OCI-LY7 (cell line): ENCODE measurements at regions not wholly inside any gene's neighbourhood (a gene's known extent, or its start where the extent isn't known, plus 50 kb on each side); places are given as distances from the start of the nearest gene placed in this dataset.

Experiments used
- BruUV-seq: library from RNA; stranded (reverse); fragments of 400-500 nt; replicated peaks from 2 replicates; lab custom pipeline; 2021; lab: Mats Ljungman, UMichigan
- CTCF ChIA-PET: fragments of 300-600 bp; sonication (Branson Sonifier 250); formaldehyde crosslinking; loops from one replicate; lab custom pipeline; 2022; ENCODE audit warnings: antibody characterized with exemption; ENCODE audit not compliant: unreplicated experiment; lab: Charles Lee
- POLR2A ChIA-PET: fragments of 300-600 bp; sonication (Branson Sonifier 250); formaldehyde crosslinking; loops from one replicate; lab custom pipeline; 2022; ENCODE audit warnings: antibody characterized with exemption; lab: Charles Lee
- DNase-seq: peaks from one replicate; pipeline ENCODE4 v3.0.0-alpha.2; 2015; ENCODE audit warnings: low spot score
- H2AFZ ChIP-seq: fragments of 200-600 bp; sonication (generic), shearing (Covaris generic); 2 replicates; pipeline ENCODE4 v1.6.1; 2014; ENCODE audit warnings: mild to moderate bottlenecking, antibody characterized with exemption, low read length, moderate library complexity
- H3K27ac ChIP-seq: fragments of 200-600 bp; sonication (generic); 2 replicates; pipeline ENCODE4 v1.5.1; 2014; ENCODE audit warnings: mixed run types, low read depth, mild to moderate bottlenecking, moderate library complexity, low read length, inconsistent platforms; ENCODE audit not compliant: poor library complexity, severe bottlenecking
- H3K36me3 ChIP-seq: fragments of 200-600 bp; sonication (generic); 2 replicates; pipeline ENCODE4 v1.6.1; 2014; ENCODE audit warnings: mild to moderate bottlenecking, antibody characterized with exemption, low read length, moderate library complexity, mixed read lengths; ENCODE audit not compliant: insufficient read depth
- H3K4me1 ChIP-seq: fragments of 200-600 bp; sonication (generic); 2 replicates; pipeline ENCODE4 v1.5.1; 2014; ENCODE audit warnings: mild to moderate bottlenecking, low read length; ENCODE audit not compliant: insufficient read depth, poor library complexity, severe bottlenecking
- H3K4me2 ChIP-seq: fragments of 200-600 bp; sonication (generic); 2 replicates; pipeline ENCODE4 v1.6.1; 2014; ENCODE audit warnings: mild to moderate bottlenecking, low read length
- H3K4me3 ChIP-seq: fragments of 200-600 bp; sonication (generic); 2 replicates; pipeline ENCODE4 v1.5.1; 2014; ENCODE audit warnings: mild to moderate bottlenecking, low read depth, low read length; ENCODE audit not compliant: poor library complexity, severe bottlenecking
- H3K79me2 ChIP-seq: fragments of 200-600 bp; sonication (generic); 2 replicates; pipeline ENCODE4 v1.6.1; 2016; ENCODE audit warnings: low read depth, mild to moderate bottlenecking, low read length, moderate library complexity, mixed read lengths; ENCODE audit not compliant: insufficient read depth
- H3K9me2 ChIP-seq: fragments of 200-600 bp; sonication (generic); 2 replicates; pipeline ENCODE4 v1.6.1; 2016; ENCODE audit warnings: mild to moderate bottlenecking, low read length, mixed read lengths; ENCODE audit not compliant: insufficient read depth
- H3K9me3 ChIP-seq: fragments of 200-600 bp; sonication (generic); 2 replicates; pipeline ENCODE4 v1.6.1; 2014; ENCODE audit warnings: mild to moderate bottlenecking, mixed run types, low read length, mixed read lengths
- H4K20me1 ChIP-seq: fragments of 200-600 bp; sonication (generic); 2 replicates; pipeline ENCODE4 v1.6.1; 2014; ENCODE audit warnings: mild to moderate bottlenecking, antibody characterized with exemption, low read length, moderate library complexity, mixed read lengths; ENCODE audit not compliant: insufficient read depth
- EZH2phosphoT487 ChIP-seq: fragments of 200-600 bp; sonication (generic); IDR thresholded peaks from 2 replicates; pipeline ENCODE4 v1.6.1; 2018; ENCODE audit warnings: low read depth, borderline replicate concordance, mild to moderate bottlenecking, mixed run types, antibody characterized with exemption, low read length, moderate library complexity, mixed read lengths
- intact Hi-C: fragments of 100-400 bp; cut with micrococcal nuclease; formaldehyde crosslinking; loops from one replicate; pipeline ENCODE4 v1.10.0; 2022; ENCODE audit not compliant: unreplicated experiment
- TF ChIP-seq, protein P1 (sequence below): fragments of 200-600 bp; sonication (generic); conservative IDR thresholded peaks from 2 replicates; pipeline ENCODE4 v1.5.1; 2014; ENCODE audit warnings: mild to moderate bottlenecking, antibody characterized with exemption, low read length, moderate library complexity, mixed read lengths

DNA sequence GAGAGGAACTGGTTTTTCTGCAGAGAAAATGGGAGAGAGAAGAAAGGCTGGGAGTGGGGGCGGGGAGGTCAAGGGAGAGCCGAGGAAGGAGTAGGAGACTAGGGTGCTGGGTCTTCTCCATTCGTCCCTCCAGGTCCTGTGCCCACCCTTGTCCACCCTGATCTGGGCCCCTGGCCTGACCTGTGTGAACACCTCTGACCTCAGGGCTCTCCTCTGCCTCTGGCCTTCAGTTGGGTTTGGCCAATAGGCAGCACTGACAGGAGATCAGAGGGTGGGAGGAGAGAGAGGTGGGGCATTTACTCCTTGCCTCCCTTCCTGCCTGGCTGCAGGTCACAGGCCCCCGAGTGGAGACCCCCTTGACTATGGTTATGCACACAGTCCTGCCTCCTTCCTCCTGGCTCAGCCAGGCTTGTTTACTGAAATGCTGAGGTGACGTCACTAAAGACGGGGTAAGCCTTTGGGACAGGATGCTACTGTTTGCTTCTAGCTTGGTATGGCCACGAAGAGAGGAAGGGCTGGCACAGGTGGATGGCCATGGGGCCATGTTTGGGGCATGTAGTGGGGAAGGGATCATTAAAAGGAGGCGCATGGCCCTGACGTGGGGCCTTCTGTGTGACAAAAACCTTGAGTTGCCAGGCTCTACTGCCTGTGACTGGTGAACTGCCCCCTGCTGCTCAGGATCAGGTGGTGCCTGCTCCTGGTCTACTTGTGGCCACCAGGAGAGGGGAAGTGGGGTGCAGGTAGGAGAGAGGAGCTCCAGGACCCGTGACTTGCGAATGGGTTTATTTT lies 248.7 kb upstream of the CSF3R start:
- BruUV-seq, result no TSS peak
- no peaks in the 10 kb centered on the region for H3K9me2 ChIP-seq
- DNase-seq, result no peak
- no peak overlapping the region for H3K27ac ChIP-seq
- H3K4me3 ChIP-seq, result no peak overlapping the region
- H3K79me2 ChIP-seq, result no peaks in the 10 kb centered on the region
- ChIA-PET CTCF (no interaction called here), POLR2A (interaction anchor here (1.1 kb wide), 1 partner anchor 18 kb away, joined by 3 read pairs; no protein-coding TSS in a partner anchor)
- no peak overlapping the region for H2AFZ ChIP-seq
- H4K20me1 ChIP-seq, result no peaks in the 10 kb centered on the region
- no peak overlapping the region for H3K4me2 ChIP-seq
- no peaks in the 10 kb centered on the region for H3K4me1 ChIP-seq
- intact Hi-C loops, result no loop called here
- no peak for TF ChIP-seq EZH2phosphoT487
- TF ChIP-seq, protein P1, sequence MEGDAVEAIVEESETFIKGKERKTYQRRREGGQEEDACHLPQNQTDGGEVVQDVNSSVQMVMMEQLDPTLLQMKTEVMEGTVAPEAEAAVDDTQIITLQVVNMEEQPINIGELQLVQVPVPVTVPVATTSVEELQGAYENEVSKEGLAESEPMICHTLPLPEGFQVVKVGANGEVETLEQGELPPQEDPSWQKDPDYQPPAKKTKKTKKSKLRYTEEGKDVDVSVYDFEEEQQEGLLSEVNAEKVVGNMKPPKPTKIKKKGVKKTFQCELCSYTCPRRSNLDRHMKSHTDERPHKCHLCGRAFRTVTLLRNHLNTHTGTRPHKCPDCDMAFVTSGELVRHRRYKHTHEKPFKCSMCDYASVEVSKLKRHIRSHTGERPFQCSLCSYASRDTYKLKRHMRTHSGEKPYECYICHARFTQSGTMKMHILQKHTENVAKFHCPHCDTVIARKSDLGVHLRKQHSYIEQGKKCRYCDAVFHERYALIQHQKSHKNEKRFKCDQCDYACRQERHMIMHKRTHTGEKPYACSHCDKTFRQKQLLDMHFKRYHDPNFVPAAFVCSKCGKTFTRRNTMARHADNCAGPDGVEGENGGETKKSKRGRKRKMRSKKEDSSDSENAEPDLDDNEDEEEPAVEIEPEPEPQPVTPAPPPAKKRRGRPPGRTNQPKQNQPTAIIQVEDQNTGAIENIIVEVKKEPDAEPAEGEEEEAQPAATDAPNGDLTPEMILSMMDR, result peak; percentile 59
- no peaks in the 10 kb centered on the region for H3K36me3 ChIP-seq
- no peaks in the 10 kb centered on the region for H3K9me3 ChIP-seq

DNA sequence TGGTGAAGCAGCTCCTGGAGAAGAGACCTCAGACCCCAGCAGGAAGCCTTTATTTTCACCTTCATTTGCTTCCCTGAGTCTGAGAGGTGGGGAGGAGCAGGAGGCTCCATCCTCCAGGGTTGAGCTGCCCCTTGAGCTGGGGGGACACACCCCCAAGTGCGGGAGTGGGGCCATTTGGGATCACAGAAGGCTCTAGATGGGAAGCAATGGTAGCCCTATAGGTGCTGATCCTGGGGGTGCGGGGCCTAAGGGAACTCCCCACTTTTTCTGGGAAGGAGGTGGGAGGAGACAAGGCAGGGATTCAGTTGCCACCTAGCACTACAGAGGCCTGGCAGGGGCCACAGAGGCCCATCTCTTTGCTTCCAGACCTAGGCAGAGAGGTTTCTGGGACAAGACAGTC lies 247.9 kb upstream of the CSF3R start:
- CTCF ChIA-PET, result no interaction called here

More for the DNA sequence above, 247.9 kb upstream of the CSF3R start:
- intact Hi-C loops, result no loop called here
- H3K4me2 ChIP-seq, result no peak overlapping the region
- H4K20me1 ChIP-seq, result no peaks in the 10 kb centered on the region
- DNase-seq, result no peak
- no peak overlapping the region for H3K27ac ChIP-seq
- BruUV-seq, result no TSS peak
- no peaks in the 10 kb centered on the region for H3K36me3 ChIP-seq
- H3K9me3 ChIP-seq, result no peaks in the 10 kb centered on the region
- no peak overlapping the region for H3K4me3 ChIP-seq
- TF ChIP-seq EZH2phosphoT487, result no peak
- TF ChIP-seq, protein P1, result no peak
- H3K9me2 ChIP-seq, result no peaks in the 10 kb centered on the region
- POLR2A ChIA-PET, result interaction anchor here (1.1 kb wide), 1 partner anchor 19 kb away, joined by 3 read pairs; no protein-coding TSS in a partner anchor
- H3K4me1 ChIP-seq, result no peaks in the 10 kb centered on the region
- no peak overlapping the region for H2AFZ ChIP-seq
- no peaks in the 10 kb centered on the region for H3K79me2 ChIP-seq
